ENCODE measurements at regions not wholly inside any gene's neighbourhood (a gene's known extent, or its start where the extent isn't known, plus 50 kb on each side); places are given as distances from the start of the nearest gene placed in this dataset.

DNA sequence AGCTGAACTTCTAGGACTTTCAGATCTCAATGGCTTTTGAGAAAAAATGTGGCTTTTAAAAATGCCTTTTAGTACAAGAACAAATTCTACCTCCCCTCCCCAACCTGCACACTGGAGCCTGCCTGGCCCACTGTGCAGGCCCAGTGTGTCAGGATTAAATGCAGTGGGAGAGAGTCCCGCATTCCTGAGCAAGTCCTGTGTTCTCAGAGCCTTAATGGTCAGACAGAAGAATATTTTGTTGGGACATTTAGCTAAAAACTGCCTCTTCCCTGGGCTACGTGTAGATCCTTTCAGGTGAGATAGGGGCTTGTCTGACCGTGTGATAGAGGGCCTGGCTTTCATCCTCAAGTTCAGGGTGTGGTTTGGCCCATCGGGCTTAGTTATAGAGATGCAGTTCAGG is 63.1 kb upstream of the ESRRB start:
- Histone ChIP-seq H3K27me3 (ENCODE audit: insufficient read depth, low read length) (peaks cover 16% of the 10 kb centered on the region), H3K36me3 (ENCODE audit: insufficient read depth, low read length) (no peaks in the 10 kb centered on the region), H4K20me1 (ENCODE audit: insufficient read depth, low read length) (no peaks in the 10 kb centered on the region), H3K9me3 (ENCODE audit: low read depth, low read length) (no peaks in the 10 kb centered on the region), H3K4me1 (ENCODE audit: insufficient read depth, low read length) (no peaks in the 10 kb centered on the region), H2AFZ (ENCODE audit: low read length) (no peak overlapping the region), H3K79me2 (ENCODE audit: insufficient read depth, low read length) (no peaks in the 10 kb centered on the region), H3K4me2 (ENCODE audit: insufficient read depth, low read length) (no peak overlapping the region), H3K4me3 (ENCODE audit: insufficient read depth, low read length) (no peak overlapping the region), H3K27ac (ENCODE audit: low read depth, low read length) (no peak overlapping the region)
- no peak for TF ChIP-seq CTCF (IDR thresholded peaks at IDR 0.05; ENCODE audit: extremely low read depth, low read depth, low read length)
- no peak for DNase-seq (ENCODE audit: insufficient read length, low spot score, missing footprints)

- H3K27ac ChIP-seq (ENCODE audit: low read depth, low read length): no peak overlapping the region
- H3K4me1 ChIP-seq (ENCODE audit: insufficient read depth, low read length): no peaks in the 10 kb centered on the region
Observed at GRCh38 chr14:76313303-76313702, 62.6 kb upstream of the ESRRB start.

DNA sequence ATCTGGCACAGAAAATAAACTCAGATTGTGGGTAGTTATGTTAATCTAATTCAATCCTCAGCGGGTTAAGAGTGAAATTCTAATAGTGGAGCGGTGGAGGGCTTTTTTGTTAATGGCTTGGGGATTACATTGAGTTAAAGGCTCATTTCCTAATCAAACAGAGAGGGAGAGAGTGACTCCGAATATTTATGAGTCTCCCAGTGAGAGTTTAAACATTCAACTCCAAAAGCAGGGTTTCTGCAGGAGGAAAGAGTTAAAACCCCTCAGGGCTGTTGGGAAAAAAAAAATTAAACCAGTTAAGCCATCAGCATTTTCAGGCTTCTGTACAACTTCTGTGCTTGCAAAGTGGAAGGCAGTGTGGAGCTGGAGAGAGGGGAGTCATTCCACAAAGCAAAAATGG is 62.1 kb upstream of the ESRRB start:
- Histone ChIP-seq H2AFZ (ENCODE audit: low read length) (no peak overlapping the region), H3K27ac (ENCODE audit: low read depth, low read length) (no peak overlapping the region), H3K4me3 (ENCODE audit: insufficient read depth, low read length) (no peak overlapping the region), H3K4me2 (ENCODE audit: insufficient read depth, low read length) (no peak overlapping the region), H3K9me3 (ENCODE audit: low read depth, low read length) (no peaks in the 10 kb centered on the region), H3K4me1 (ENCODE audit: insufficient read depth, low read length) (no peaks in the 10 kb centered on the region), H4K20me1 (ENCODE audit: insufficient read depth, low read length) (no peaks in the 10 kb centered on the region), H3K27me3 (ENCODE audit: insufficient read depth, low read length) (peaks cover 16% of the 10 kb centered on the region), H3K79me2 (ENCODE audit: insufficient read depth, low read length) (no peaks in the 10 kb centered on the region), H3K36me3 (ENCODE audit: insufficient read depth, low read length) (no peaks in the 10 kb centered on the region)
- no peak for DNase-seq (ENCODE audit: insufficient read length, low spot score, missing footprints)
- no peak for TF ChIP-seq CTCF (IDR thresholded peaks at IDR 0.05; ENCODE audit: extremely low read depth, low read depth, low read length)

More at GRCh38 chr14:76313303-76313702, 62.6 kb upstream of the ESRRB start:
- Histone ChIP-seq H3K4me2 (ENCODE audit: insufficient read depth, low read length) (no peak overlapping the region), H3K4me3 (ENCODE audit: insufficient read depth, low read length) (no peak overlapping the region), H3K79me2 (ENCODE audit: insufficient read depth, low read length) (no peaks in the 10 kb centered on the region), H3K27me3 (ENCODE audit: insufficient read depth, low read length) (peaks cover 16% of the 10 kb centered on the region), H2AFZ (ENCODE audit: low read length) (no peak overlapping the region), H3K9me3 (ENCODE audit: low read depth, low read length) (no peaks in the 10 kb centered on the region), H3K36me3 (ENCODE audit: insufficient read depth, low read length) (no peaks in the 10 kb centered on the region), H4K20me1 (ENCODE audit: insufficient read depth, low read length) (no peaks in the 10 kb centered on the region)
- TF ChIP-seq CTCF (IDR thresholded peaks at IDR 0.05; ENCODE audit: extremely low read depth, low read depth, low read length): no peak
- DNase-seq (ENCODE audit: insufficient read length, low spot score, missing footprints): no peak

GRCh38 chr14:76314521-76315034 is 61.4 kb upstream of the ESRRB start:
- no peaks in the 10 kb centered on the region for H3K4me1 ChIP-seq (ENCODE audit: insufficient read depth, low read length)
- H4K20me1 ChIP-seq (ENCODE audit: insufficient read depth, low read length): no peaks in the 10 kb centered on the region
- H3K4me2 ChIP-seq (ENCODE audit: insufficient read depth, low read length): no peak overlapping the region
- no peak for DNase-seq (ENCODE audit: insufficient read length, low spot score, missing footprints)
- peaks cover 16% of the 10 kb centered on the region for H3K27me3 ChIP-seq (ENCODE audit: insufficient read depth, low read length)
- H2AFZ ChIP-seq (ENCODE audit: low read length): no peak overlapping the region
- no peaks in the 10 kb centered on the region for H3K79me2 ChIP-seq (ENCODE audit: insufficient read depth, low read length)
- no peak overlapping the region for H3K27ac ChIP-seq (ENCODE audit: low read depth, low read length)
- TF ChIP-seq CTCF (IDR thresholded peaks at IDR 0.05; ENCODE audit: extremely low read depth, low read depth, low read length): no peak
- no peaks in the 10 kb centered on the region for H3K9me3 ChIP-seq (ENCODE audit: low read depth, low read length)
- no peak overlapping the region for H3K4me3 ChIP-seq (ENCODE audit: insufficient read depth, low read length)
- no peaks in the 10 kb centered on the region for H3K36me3 ChIP-seq (ENCODE audit: insufficient read depth, low read length)

All from osteoblast (primary cell).